Neural progenitor cell (in vitro differentiated cells): ENCODE measurements at regions not wholly inside any gene's neighbourhood (a gene's known extent, or its start where the extent isn't known, plus 50 kb on each side); places are given as distances from the start of the nearest gene placed in this dataset.
A peak's percentile ranks its signal among the peaks of the same experiment; 100 is the strongest.

Experiments used
- DNase-seq: peaks from one replicate; pipeline ENCODE4 v3.0.0-alpha.2; 2016; ENCODE audit warnings: low spot score
- H2AFZ ChIP-seq: fragments of 200-600 bp; sonication (generic); replicated peaks from 2 replicates; pipeline ENCODE4 v1.6.1; 2016; ENCODE audit warnings: antibody characterized with exemption
- H3F3A ChIP-seq: fragments of 200-600 bp; sonication (generic); 2 replicates; pipeline ENCODE4 v1.6.1; 2016; ENCODE audit warnings: antibody characterized with exemption, low read depth
- H3K27ac ChIP-seq: fragments of 200-600 bp; sonication (generic); 2 replicates; pipeline ENCODE4 v1.5.1; 2016; ENCODE audit warnings: mild to moderate bottlenecking
- H3K27me3 ChIP-seq: fragments of 200-600 bp; sonication (generic); 2 replicates; pipeline ENCODE4 v1.6.1; 2016; ENCODE audit warnings: mild to moderate bottlenecking, moderate library complexity
- H3K36me3 ChIP-seq: fragments of 200-600 bp; sonication (generic); 2 replicates; pipeline ENCODE4 v1.5.1; 2016
- H3K4me1 ChIP-seq: fragments of 200-600 bp; sonication (generic); 2 replicates; pipeline ENCODE4 v1.6.1; 2016; ENCODE audit warnings: mixed run types
- H3K4me2 ChIP-seq: fragments of 200-600 bp; sonication (generic); 2 replicates; pipeline ENCODE4 v1.6.1; 2016
- H3K4me3 ChIP-seq: fragments of 200-600 bp; sonication (generic); 2 replicates; pipeline ENCODE4 v1.5.1; 2016
- H3K79me2 ChIP-seq: fragments of 200-600 bp; sonication (generic); 2 replicates; pipeline ENCODE4 v1.6.1; 2016; ENCODE audit warnings: low read depth
- H3K9ac ChIP-seq: fragments of 200-600 bp; sonication (generic); 2 replicates; pipeline ENCODE4 v1.6.1; 2016
- H3K9me3 ChIP-seq: fragments of 200-600 bp; sonication (generic); 2 replicates; pipeline ENCODE4 v1.5.1; 2016; ENCODE audit warnings: low read depth
- H4K20me1 ChIP-seq: fragments of 200-600 bp; sonication (generic); 2 replicates; pipeline ENCODE4 v1.6.1; 2016; ENCODE audit warnings: low read depth
- H3K27ac Mint-ChIP-seq: 3 replicates; pipeline ENCODE4 v1.8.0; 2021; ENCODE audit warnings: mixed read lengths
- H3K27me3 Mint-ChIP-seq: 2 replicates; pipeline ENCODE4 v1.8.0; 2022; ENCODE audit warnings: low read depth, mild to moderate bottlenecking, inconsistent platforms, moderate library complexity, mixed read lengths; ENCODE audit not compliant: insufficient read depth
- H3K36me3 Mint-ChIP-seq: 3 replicates; pipeline ENCODE4 v1.8.0; 2021; ENCODE audit warnings: mixed read lengths
- H3K4me1 Mint-ChIP-seq: 3 replicates; pipeline ENCODE4 v1.8.0; 2021; ENCODE audit warnings: mixed read lengths
- H3K4me3 Mint-ChIP-seq: 3 replicates; pipeline ENCODE4 v1.8.0; 2021; ENCODE audit warnings: mild to moderate bottlenecking, moderate library complexity, mixed read lengths
- H3K9me3 Mint-ChIP-seq: 3 replicates; pipeline ENCODE4 v1.8.0; 2020; ENCODE audit warnings: mixed read lengths
- EZH2 ChIP-seq: fragments of 200-600 bp; sonication (generic); IDR thresholded peaks from 2 replicates; pipeline ENCODE4 v1.6.1; 2017; ENCODE audit warnings: antibody characterized with exemption, mild to moderate bottlenecking, moderate library complexity
- EZH2phosphoT487 ChIP-seq: fragments of 200-600 bp; sonication (generic); IDR thresholded peaks from 2 replicates; pipeline ENCODE4 v1.6.1; 2017; ENCODE audit warnings: antibody characterized with exemption
- TF ChIP-seq, protein P1 (sequence below): fragments of 200-600 bp; sonication (generic); IDR thresholded peaks from 2 replicates; pipeline ENCODE4 v1.5.1; 2017; ENCODE audit warnings: antibody characterized with exemption, mild to moderate bottlenecking

DNA sequence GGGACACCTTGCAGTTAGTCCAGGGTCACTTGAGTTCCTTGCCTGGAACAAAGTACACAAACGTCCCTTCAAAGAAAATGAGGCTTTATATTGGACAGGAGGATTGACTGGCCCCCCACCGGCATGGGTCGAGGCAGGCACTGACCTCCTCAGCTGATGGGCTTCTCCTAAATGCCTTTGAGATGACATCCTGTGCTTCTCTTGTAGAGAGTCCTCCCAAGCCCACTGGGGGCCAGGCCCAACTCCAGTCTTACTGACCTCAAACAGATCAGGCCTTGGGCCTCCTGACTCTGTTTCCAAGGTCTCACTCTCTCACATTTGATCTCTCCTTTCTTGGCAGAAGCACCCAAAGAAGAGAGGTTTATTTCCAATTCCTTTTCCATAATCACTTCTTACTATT, 516.1 kb downstream of the MCTP2 start:
- Histone ChIP-seq H3K4me3 (no peak overlapping the region), H3K4me2 (peak overlapping the region; percentile 8), H3K79me2 (no peaks in the 10 kb centered on the region), H3K9me3 (no peaks in the 10 kb centered on the region), H3K9ac (no peak overlapping the region), H4K20me1 (no peaks in the 10 kb centered on the region), H3K4me1 (peaks cover 12% of the 10 kb centered on the region), H3K36me3 (no peaks in the 10 kb centered on the region), H3K27me3 (no peaks in the 10 kb centered on the region), H3K27ac (no peak overlapping the region), H3F3A (no peaks in the 10 kb centered on the region), H2AFZ (no peak overlapping the region)
- H3K4me1 Mint-ChIP-seq = peaks cover 35% of the 10 kb centered on the region
- peaks cover 2% of the 10 kb centered on the region for H3K27me3 Mint-ChIP-seq
- no peak overlapping the region for H3K4me3 Mint-ChIP-seq
- DNase-seq = peak; percentile 12
- H3K9me3 Mint-ChIP-seq = peaks cover 13% of the 10 kb centered on the region
- TF ChIP-seq EZH2 (no peak), EZH2phosphoT487 (no peak)
- TF ChIP-seq, protein P1, sequence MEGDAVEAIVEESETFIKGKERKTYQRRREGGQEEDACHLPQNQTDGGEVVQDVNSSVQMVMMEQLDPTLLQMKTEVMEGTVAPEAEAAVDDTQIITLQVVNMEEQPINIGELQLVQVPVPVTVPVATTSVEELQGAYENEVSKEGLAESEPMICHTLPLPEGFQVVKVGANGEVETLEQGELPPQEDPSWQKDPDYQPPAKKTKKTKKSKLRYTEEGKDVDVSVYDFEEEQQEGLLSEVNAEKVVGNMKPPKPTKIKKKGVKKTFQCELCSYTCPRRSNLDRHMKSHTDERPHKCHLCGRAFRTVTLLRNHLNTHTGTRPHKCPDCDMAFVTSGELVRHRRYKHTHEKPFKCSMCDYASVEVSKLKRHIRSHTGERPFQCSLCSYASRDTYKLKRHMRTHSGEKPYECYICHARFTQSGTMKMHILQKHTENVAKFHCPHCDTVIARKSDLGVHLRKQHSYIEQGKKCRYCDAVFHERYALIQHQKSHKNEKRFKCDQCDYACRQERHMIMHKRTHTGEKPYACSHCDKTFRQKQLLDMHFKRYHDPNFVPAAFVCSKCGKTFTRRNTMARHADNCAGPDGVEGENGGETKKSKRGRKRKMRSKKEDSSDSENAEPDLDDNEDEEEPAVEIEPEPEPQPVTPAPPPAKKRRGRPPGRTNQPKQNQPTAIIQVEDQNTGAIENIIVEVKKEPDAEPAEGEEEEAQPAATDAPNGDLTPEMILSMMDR = no peak
- H3K27ac Mint-ChIP-seq = peak overlapping the region; percentile 18
- peaks cover 6% of the 10 kb centered on the region for H3K36me3 Mint-ChIP-seq

DNA sequence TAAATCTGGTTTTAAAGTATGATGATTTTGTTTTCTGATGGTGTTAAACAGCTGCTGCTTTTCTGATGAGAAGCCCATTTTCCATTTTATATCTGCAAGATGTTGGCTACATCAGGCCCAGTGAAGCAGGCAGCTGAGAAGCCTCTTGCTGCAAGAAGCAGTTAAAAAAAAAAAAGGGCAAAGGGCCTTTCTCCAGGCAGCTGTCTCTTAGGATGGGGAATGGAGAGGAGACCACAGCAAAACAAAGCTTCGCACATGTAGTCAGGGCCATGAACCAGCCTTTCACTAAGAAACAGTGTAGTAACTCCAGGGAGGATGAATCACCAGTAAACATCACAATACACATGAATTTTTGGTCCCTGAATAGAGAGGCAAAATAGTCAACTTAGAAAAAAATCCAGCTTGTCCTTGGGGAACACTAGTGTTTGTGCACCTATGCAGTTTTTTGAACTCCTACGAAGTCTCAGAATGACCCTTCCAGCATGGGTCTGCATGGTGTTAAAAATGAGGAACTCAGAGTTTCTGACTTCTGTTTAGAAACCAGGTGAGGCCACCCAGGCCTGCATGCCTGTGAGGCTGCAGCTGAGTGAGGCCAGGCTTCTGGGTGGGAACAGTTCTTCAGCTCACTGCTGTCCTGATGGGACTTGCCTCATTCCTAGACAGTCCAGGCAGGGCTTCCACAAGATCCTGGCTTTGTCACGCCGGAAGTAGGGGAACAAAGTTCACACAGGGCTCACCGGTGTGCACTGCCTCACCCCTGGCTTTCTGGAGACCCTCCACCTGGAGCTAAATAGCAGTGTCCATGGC, 518.7 kb downstream of the MCTP2 start:
- TF ChIP-seq EZH2 (no peak), EZH2phosphoT487 (no peak)
- TF ChIP-seq, protein P1 = no peak
- Mint-ChIP-seq H3K27ac (no peak overlapping the region), H3K4me1 (peaks cover 35% of the 10 kb centered on the region), H3K36me3 (peaks cover 6% of the 10 kb centered on the region), H3K27me3 (peaks cover 2% of the 10 kb centered on the region), H3K9me3 (peaks cover 13% of the 10 kb centered on the region), H3K4me3 (no peak overlapping the region)
- H3K9ac ChIP-seq = no peak overlapping the region
- H4K20me1 ChIP-seq = no peaks in the 10 kb centered on the region
- H3K36me3 ChIP-seq = no peaks in the 10 kb centered on the region
- no peaks in the 10 kb centered on the region for H3K27me3 ChIP-seq
- no peak overlapping the region for H2AFZ ChIP-seq
- H3K79me2 ChIP-seq = no peaks in the 10 kb centered on the region
- H3K4me3 ChIP-seq = no peak overlapping the region
- H3K27ac ChIP-seq = no peak overlapping the region
- H3K4me1 ChIP-seq = peaks cover 12% of the 10 kb centered on the region
- H3F3A ChIP-seq = no peaks in the 10 kb centered on the region
- no peak overlapping the region for H3K4me2 ChIP-seq
- no peaks in the 10 kb centered on the region for H3K9me3 ChIP-seq
- DNase-seq = no peak

DNA sequence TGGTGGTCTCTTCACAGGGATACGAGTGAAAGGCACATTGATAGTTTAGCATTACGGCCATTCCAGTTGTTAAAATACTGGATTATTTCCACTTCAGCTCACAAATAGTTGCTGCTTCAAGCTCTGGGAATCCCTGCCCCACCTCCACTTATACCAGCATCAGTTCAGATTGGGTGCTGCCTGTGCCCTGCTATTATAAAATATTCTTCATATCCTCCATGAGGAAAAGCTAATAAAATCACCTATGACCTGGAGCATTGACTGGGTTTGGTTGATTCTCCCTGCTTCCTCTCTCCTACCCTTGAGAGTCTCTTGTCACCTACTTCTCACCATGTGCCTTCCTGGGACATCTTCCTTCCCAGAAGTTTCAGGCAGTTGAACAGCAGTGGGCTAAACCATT, 529.0 kb downstream of the MCTP2 start:
- no peaks in the 10 kb centered on the region for H3K36me3 Mint-ChIP-seq
- no peak overlapping the region for H3K4me3 ChIP-seq
- H3K4me3 Mint-ChIP-seq = no peak overlapping the region
- TF ChIP-seq, protein P1 = no peak
- TF ChIP-seq EZH2phosphoT487 (no peak), EZH2 (no peak)
- peak overlapping the region; percentile 53 for H3K4me2 ChIP-seq
- H3K36me3 ChIP-seq = no peaks in the 10 kb centered on the region
- H3K79me2 ChIP-seq = no peaks in the 10 kb centered on the region
- no peak overlapping the region for H3K9ac ChIP-seq
- H3K27me3 ChIP-seq = no peaks in the 10 kb centered on the region
- peak overlapping the region; percentile 70 for H3K27ac ChIP-seq
- H3K27me3 Mint-ChIP-seq = no peaks in the 10 kb centered on the region
- DNase-seq = peak; percentile 48
- peaks cover 12% of the 10 kb centered on the region for H3F3A ChIP-seq
- H4K20me1 ChIP-seq = no peaks in the 10 kb centered on the region
- peaks cover 18% of the 10 kb centered on the region for H3K4me1 ChIP-seq
- peaks cover 8% of the 10 kb centered on the region for H3K4me1 Mint-ChIP-seq
- no peaks in the 10 kb centered on the region for H3K9me3 Mint-ChIP-seq
- no peak overlapping the region for H2AFZ ChIP-seq
- no peak overlapping the region for H3K27ac Mint-ChIP-seq
- H3K9me3 ChIP-seq = no peaks in the 10 kb centered on the region
